COR-L47 (cell line): ENCODE measurements at regions not wholly inside any gene's neighbourhood (a gene's known extent, or its start where the extent isn't known, plus 50 kb on each side); places are given as distances from the start of the nearest gene placed in this dataset.
A peak's percentile ranks its signal among the peaks of the same experiment; 100 is the strongest.

ENCODE experiments used
- DNase-seq: peaks from one replicate; lab custom pipeline; 2025; lab: John Stamatoyannopoulos, UW

DNA sequence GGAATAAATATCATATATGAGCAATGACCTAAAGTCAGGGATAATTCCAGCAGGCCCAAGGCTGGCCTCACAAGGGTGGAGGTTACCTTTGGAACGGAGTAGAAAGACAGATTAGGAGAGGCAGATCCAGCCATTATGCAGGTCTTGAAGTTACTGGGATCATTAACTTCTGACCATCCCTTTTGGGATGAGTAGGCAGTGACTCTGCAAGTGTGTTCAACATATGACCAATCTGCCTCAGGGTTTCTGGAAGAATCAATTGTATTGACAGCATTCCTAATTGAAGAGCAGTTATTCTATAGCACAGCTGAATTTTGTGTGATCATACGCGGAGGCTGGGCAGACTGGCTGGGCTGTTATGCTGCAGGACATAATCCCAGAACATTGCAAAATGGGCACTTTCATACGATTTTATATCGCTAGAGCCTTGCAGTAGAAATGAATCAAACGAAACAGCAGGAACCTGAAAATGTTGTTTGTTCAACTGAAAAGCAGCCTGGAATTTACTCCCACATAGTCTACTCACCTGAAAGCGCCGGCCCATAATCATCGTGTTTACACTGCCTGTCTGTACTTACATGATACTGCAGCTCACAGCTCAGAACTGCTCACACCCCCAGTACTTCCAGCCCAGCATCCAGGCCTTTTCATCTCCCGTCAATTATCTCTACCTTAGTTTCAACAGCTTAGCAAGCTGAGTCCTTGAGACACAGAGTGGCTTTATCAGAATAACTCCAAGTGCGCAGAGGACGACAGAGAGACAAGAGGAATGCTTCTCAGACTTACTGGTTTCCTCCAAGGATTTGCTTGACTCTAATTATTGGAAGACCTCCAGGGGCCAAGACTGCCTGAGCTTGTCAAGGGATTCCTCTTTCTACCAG, 556.1 kb downstream of the EFNB2 start:
- DNase-seq, result peak; percentile 89

GRCh38 chr13:105974380-105974779, 561.1 kb downstream of the EFNB2 start:
- no peak for DNase-seq

GRCh38 chr13:105972811-105973590, 562.5 kb downstream of the EFNB2 start:
- no peak for DNase-seq

- peak; percentile 40 for DNase-seq
Measured at GRCh38 chr13:105972306-105972721, 563.1 kb downstream of the EFNB2 start.

- DNase-seq, result no peak
Measured at GRCh38 chr13:105971738-105972137, 563.7 kb downstream of the EFNB2 start.

GRCh38 chr13:105971312-105971711, 564.1 kb downstream of the EFNB2 start:
- DNase-seq, result no peak

- DNase-seq, result no peak
Measured at GRCh38 chr13:105969761-105970160, 565.7 kb downstream of the EFNB2 start.

- DNase-seq, result no peak
Measured at GRCh38 chr13:105965910-105966309, 569.6 kb downstream of the EFNB2 start.

GRCh38 chr13:105962080-105962479, 573.4 kb downstream of the EFNB2 start:
- DNase-seq, result no peak

DNA sequence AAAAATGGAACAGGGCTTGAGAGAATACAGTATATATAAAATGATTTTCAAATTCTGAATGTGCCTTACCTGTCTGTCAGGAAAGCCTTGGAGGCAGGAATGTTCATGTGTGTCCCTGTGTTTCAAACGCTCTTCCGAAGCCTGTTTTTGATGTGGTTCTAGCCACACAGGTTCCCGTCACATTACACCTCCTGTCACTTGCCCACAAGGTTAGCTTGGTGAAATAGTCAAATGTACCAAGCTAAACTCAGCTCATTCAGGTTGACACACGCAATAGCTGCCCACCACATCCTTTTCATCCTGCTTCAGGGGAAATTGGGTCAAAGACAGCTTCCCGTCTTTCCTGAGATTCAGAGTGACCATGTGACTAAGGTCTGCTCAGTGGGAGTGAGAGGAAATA, 574.0 kb downstream of the EFNB2 start:
- no peak for DNase-seq

GRCh38 chr13:105960326-105960725, 575.1 kb downstream of the EFNB2 start:
- DNase-seq, result no peak

GRCh38 chr13:105959876-105960275, 575.6 kb downstream of the EFNB2 start:
- DNase-seq, result no peak

DNA sequence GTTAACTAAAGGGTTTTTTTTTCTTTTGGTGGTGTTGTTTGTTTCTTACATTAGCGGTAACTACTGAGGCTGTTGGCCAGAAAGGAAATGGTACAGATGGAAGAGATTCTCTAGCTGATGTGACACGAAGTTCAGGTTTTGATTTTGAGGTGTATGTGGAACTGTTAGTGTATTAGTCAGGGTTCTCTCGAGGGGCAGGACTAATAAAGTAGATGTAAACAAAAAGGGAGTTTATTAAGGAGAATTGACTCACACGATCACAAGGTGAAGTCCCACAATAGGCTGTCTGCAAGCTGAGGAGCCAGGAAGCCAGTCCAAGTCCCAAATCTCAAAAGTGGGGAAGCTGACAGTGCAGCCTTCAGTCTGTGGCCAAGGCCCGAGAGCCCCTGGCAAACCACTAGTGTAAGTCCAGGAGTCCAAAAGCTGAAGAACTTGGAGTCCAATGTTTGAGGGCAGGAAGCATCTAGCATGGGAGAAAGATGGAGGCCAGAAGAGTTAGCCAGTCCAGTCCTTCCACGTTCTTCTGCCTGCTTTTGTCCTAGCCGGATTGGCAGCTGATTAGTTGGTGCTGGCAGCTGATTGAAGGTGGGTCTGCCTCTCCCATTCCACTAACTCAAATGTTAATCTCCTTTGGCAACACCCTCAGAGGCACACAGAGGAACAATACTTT, 577.6 kb downstream of the EFNB2 start:
- no peak for DNase-seq

- DNase-seq, result no peak
Measured at GRCh38 chr13:105956921-105957320, 578.5 kb downstream of the EFNB2 start.

- no peak for DNase-seq
Measured at GRCh38 chr13:105952973-105953290, 582.5 kb downstream of the EFNB2 start.

DNA sequence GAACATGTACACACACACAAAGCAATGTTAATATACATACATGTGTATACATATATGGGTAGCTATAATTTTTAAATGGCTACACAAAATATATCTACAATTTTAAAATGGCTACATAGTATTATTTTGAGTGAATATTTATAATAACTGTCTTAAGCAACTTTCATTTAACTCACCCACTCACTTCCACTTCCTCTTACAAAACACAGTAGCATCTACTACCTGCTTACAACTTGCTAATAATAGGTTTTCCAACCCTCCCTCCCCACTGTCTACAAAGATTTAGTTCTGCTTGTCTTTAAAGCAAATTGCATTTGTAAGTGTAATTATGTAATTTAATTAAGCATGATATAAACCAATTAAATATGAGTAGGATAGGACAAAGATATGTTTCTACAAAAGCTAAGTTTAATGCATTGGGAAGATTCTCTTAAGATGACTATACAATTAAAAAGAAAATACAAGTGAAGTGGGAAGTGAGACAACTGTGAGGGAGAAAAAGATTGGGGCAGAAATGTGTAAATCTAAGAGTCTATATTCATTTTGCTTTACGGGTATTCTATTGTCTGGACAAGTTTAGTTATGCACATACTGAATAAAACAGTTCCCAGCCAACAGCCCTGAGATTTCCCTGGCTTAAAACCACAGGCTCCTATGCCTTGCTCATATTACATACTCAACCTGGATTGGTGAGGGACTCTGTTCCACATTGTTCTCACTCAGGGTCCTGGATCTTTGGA, 583.1 kb downstream of the EFNB2 start:
- no peak for DNase-seq

- DNase-seq, result no peak
Measured at GRCh38 chr13:105948143-105948542, 587.3 kb downstream of the EFNB2 start.

- DNase-seq, result no peak
Measured at GRCh38 chr13:105940882-105941281, 594.6 kb downstream of the EFNB2 start.

- no peak for DNase-seq
Measured at GRCh38 chr13:105937451-105937850, 598.0 kb downstream of the EFNB2 start.

DNA sequence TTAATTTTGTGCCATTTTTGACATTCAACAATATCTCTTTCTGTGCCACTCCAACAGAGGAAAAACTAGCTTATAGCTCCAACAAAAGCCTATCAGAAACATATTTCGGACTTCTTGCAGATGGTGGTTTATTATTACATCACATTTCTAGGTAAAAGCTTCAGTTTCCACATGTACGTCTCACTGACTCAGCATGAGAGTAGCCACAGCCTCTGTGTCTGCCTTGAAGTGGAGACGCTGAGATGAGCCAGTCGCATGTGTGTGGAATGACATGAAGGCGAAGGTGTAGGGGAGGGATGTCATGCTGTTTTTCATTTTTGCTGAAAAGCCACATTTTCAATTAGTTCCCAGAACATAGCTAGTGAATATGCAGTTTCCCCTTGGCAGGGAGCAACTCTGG, 598.6 kb downstream of the EFNB2 start:
- DNase-seq, result no peak

DNA sequence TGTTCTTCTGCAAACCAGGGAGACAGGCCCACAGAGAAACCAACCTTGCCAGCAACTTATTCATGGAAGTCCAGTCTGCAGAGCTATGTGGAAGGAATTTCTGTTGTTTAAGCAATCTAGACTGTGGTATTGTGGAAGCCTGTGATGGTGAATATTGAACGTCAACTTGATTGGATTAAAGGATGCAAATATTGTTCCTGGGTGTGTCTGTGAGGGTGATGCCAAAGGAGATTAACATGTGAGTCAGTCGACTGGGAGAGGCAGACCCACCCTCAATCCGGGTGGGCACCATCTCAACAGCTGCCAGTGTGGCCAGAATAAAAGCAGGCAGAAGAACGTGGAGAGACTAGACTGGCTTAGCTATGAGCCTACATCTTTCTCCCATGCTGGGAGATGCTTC, 606.0 kb downstream of the EFNB2 start:
- no peak for DNase-seq

DNA sequence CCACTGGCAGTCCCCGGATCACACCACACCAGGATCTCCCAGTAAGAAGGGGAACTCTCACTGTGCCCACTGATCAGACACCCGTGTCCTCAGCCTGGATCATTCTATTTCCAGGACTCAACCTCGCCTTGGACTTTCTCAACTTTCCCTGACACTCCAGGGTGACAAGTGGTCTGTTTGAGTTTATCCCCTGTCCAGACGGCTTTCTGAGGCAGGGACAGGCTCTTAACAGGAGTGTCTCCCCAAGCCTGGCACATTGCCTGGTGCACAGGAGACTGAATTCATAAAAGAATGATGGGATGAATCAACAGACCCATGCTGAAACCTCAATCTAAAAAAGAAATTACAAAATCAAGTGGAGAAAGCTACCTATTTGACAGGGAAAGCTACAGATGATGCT, 606.6 kb downstream of the EFNB2 start:
- DNase-seq, result no peak
